GM19240 (cell line): ENCODE measurements at regions not wholly inside any gene's neighbourhood (a gene's known extent, or its start where the extent isn't known, plus 50 kb on each side); places are given as distances from the start of the nearest gene placed in this dataset.
"Not testable (repeated sequence)": the region's sequence is repeated elsewhere in the genome, so short reads cannot be mapped to it uniquely, and the experiment has no call there.

Experiments used
- DNase-seq: peaks from one replicate; pipeline ENCODE4 v3.0.0; 2011; ENCODE audit warnings: low spot score; ENCODE audit not compliant: insufficient read length

DNA sequence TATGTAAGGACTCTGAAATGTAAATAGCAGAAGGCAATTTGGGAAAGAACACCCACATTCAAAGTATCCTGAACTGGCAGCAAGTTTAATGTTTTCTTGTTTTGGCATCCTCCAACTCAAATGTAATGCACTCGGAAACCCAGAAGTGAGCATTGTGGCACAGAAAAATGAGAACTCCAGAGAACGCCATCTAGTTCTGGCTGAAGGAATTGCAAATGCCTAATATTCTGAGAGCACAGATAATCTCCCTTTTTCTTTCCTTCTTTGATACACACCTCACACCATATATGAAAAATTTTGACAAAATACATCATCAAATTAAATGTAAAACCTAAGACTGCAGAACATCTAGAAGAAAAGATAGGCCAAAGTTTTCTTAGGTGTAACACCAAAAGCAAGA, 52.1 kb downstream of the PWWP3B start:
- no peak for DNase-seq

DNA sequence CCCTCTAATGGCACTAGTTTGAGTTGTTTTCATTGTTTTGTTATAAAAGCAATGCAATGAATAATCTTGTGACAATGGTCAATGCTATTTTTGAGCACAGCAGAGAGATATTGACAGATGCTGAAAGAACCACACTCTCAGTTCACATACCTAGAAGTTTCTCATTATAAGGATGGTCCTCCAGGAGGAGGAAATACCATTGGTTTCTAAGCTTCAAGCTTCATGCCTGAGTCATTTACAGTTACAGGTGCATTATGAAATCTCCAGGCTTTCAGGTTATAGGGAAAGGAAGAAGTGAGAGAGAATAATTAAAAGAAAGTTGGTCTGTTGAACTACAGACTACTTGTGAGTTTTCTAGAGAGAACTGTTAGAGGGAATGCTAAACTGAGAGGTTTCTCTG, 75.3 kb downstream of the PWWP3B start:
- DNase-seq = no peak

DNA sequence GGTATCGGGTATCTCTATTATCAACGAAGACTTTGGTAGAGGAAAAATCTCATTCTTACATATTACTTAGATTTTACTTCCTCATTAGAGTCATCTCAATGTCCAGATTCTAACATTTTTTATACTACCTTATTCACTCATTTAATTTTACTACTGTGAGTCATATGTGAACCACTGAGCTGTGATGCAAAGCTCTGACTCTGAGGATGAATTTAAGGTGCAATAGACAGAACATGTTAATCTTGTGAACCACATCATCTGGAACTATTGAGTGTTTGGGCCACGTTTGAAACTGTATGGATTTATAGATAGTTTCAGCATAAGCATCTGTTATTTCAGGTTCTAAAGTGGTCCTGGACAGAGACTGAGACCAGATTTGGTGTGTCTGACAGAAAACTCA, 78.4 kb downstream of the PWWP3B start:
- no peak for DNase-seq

DNA sequence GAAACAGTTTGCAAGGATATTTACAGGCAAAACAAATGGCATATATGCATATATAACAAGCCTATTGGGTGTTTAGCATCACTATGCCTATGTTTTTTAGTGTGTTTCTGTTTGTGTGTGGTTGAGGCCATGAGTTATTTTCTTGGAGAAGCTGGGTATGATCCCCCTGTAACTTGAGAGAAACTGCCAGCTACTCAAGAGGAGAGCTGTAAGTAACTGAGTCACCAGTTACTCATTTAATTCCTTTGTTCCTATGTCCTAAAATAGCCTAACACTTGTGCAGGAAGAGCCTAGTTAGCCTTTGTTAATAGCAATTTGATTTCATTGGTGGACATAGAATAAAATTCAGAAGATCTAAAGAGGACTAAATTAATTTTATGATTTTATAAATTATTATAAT, 79.1 kb downstream of the PWWP3B start:
- DNase-seq = no peak

DNA sequence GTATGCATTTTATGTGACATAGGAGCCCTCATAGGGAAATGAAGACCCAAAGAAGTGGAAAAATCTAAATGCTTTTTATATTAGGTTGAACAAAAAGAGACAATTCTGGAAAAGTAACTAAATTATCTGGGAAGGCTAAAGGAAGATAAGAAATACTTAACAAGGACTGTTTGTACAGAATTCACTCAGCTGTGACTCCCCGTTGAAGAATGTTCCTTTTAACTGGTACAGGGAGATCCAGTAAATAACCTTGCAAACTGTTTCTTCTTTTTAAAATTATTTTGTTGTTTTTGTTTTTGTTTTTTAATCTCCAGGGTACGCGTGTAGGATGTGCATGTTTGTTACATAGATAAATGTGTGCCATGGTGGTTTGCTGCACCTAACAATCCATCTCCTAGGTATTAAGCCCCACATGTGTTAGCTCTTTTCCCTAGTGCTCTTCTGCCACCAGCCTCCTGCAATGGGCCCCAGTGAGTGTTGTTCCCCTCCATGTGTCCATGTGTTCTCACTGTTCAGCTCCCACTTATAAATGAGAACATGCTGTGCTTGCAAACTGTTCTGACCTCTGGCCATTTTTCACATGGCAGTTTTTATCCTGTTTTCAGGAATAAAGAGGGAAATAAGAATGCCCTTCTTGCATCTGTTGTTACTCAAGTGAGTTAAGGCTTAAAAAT, 81.7 kb downstream of the PWWP3B start:
- no peak for DNase-seq

DNA sequence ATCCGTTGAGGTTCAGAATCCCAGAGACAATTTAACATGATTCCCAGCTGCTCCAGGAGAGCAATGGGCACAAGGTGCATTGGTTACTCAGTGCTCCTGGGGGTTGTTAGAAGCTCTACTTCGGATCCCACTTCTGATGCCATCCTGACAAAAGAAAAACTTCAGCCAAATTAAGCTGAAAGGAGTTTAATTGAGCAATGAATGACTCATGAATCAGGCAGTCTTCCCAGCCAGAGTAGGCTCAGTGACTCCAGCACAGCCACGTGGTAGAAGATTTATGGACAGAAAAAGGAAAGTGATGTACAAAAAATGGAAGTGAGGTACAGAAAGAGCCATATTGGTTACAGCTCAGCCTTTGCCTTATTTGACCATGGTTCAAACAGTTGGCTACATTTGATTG, 95.7 kb downstream of the PWWP3B start:
- no peak for DNase-seq

DNA sequence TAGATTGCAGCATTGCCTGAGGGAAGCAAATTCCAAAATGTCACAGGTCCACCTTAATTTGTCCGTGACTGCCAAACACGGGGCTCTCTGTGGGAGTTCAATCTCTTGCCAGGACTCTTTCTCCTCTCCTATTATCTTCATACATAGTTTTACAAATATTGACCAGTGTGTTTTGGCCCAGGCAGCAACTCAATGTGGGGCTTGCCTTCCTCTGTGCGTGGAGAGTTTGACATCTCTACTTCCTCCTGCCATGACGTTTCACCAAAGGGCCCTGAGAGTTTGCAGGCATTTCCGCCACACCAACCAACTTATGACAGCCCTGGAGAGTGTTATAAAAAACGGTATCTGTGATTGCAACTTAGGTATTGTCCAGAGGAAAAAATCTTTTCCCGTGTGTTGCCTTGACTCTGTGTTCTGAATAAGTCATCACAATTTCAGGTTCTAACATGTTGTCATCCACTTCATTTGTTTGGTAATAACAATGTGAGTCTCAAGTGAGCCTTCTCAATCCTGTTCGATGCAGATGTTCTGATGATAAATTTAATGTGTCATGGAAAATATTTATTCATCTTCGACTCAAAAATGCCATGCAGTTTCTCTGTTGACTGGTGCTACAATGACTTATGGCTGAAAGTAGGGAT, 106.0 kb downstream of the PWWP3B start:
- DNase-seq = not testable (repeated sequence)

DNA sequence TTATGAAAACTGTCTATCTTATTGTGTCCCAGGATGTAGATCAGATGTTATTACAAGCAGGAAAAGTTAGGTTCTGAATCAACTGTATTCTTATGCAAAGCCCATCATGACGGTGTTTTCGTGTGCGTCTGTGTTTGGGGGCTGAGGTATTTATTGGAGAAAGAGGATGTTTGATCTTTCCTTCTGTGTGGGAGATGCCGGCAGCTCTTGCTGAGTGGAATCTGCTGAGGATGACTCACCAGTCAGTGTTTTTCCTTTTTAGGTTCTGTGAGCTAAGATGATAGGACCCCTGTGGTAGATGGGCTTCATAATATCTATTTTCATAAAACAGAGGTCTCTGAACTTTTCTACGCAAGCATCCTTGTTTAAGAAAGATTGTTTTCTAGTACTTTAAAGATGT, 107.1 kb downstream of the PWWP3B start:
- not testable (repeated sequence) for DNase-seq

DNA sequence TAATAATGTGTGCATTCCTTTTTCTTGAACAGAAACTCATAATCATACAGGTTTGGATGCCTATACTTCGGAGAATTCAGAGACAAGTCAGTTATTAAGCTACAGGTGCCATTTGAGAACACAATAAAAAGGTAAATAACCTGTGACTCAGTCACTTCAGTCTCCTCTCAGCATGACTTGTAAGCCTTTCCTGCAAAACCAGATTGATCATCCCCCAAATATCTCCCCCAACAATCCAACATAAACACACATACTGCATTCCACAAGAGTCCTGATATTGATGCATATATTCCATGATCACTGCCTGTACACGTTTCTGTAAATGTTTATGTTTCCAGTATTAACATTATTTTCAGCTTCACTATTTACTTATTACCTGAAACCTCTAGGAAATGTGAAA, 110.8 kb downstream of the PWWP3B start:
- DNase-seq = no peak

DNA sequence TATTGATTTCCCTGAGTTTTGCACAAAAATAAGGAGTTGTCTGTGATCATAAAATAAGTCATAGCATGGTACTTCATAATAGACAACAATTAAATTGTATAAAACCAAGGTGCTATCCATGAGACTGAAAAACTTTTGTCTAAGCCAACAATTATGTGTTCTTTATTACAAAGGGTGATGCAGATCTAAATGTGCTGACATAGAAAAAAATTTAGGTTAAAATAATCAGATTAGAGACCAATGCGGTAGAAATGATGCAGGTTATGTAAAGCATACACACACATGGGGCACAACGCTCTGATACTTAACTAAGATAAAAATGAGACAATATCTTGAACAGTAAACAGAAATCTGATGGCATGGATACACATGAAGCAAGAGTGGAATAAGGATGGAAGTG, 113.3 kb downstream of the PWWP3B start:
- no peak for DNase-seq

DNA sequence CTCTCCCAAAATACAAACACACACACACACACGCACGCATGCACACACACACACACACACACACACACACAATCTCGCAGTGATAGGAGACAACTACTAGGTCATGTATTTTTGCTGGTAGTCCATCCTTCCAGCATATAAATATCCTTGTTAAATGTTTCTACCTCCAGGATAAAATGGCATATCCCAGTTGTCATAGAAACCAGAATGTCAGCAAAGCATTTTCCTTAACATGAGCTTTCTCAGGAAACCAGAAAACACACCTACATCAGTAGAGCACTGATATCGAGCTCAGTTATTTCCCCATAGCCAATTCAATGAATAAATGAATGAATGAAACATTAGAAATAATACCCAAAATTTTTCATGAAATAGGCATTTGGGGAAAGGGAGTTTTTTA, 115.7 kb downstream of the PWWP3B start:
- DNase-seq = no peak

DNA sequence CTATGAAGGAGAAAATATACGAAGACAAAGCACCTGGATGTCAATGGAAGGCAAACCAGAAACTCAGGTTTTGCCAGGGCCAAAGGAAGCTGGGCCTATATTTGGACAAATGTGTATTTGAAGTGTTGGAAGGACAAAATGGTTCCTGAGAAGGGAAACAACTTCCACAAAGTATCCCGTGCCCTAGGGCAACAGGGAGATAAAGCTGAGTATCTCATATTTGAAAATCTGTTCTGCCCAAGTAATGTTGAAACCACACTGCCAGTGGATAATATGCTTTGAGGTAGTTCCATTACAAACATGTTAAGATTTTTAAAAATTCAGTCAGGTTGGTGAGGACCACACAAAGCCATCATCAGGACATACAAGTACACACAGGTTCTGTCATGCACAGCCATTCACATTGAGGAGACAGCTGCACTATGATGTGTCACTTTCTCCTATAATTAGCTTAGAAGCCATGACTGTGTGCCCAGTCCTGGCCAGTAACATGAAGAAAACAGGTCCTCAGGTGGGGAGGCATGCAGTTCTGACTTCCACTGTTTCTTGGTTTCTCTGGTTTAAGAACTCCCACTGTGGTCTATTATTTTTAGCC, 116.4 kb downstream of the PWWP3B start:
- no peak for DNase-seq

DNA sequence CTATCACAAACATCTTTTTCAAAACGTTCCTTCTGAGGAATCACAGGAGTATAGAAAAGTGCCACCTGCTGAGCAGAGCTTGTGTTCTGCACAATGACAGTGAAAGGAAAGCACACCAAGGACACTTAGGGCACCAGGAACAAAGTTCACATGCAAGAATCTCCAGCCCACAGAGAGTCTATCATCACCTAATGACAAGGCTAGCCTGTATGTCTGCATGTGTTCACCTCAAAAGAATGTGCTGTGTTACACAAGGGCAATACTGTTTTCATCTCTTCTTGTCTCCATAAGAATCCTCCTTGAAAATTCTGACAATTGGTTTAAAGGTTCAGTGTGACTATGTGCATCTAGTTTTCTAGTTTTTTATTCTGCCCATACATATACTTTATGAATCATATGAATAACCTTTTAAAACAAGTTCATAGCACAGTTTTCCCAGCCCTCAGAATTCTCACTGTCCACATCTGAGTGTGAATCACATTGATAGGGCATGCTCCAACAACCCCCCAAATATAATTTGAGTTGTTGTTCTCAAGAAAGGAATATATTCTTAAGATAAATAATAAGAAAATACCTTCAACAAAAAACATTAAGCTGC, 118.0 kb downstream of the PWWP3B start:
- DNase-seq = no peak

DNA sequence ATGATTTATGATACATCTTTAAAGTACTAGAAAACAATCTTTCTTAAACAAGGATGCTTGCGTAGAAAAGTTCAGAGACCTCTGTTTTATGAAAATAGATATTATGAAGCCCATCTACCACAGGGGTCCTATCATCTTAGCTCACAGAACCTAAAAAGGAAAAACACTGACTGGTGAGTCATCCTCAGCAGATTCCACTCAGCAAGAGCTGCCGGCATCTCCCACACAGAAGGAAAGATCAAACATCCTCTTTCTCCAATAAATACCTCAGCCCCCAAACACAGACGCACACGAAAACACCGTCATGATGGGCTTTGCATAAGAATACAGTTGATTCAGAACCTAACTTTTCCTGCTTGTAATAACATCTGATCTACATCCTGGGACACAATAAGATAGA, 122.7 kb downstream of the PWWP3B start:
- DNase-seq = not testable (repeated sequence)

DNA sequence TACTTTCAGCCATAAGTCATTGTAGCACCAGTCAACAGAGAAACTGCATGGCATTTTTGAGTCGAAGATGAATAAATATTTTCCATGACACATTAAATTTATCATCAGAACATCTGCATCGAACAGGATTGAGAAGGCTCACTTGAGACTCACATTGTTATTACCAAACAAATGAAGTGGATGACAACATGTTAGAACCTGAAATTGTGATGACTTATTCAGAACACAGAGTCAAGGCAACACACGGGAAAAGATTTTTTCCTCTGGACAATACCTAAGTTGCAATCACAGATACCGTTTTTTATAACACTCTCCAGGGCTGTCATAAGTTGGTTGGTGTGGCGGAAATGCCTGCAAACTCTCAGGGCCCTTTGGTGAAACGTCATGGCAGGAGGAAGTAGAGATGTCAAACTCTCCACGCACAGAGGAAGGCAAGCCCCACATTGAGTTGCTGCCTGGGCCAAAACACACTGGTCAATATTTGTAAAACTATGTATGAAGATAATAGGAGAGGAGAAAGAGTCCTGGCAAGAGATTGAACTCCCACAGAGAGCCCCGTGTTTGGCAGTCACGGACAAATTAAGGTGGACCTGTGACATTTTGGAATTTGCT, 123.8 kb downstream of the PWWP3B start:
- DNase-seq = not testable (repeated sequence)

DNA sequence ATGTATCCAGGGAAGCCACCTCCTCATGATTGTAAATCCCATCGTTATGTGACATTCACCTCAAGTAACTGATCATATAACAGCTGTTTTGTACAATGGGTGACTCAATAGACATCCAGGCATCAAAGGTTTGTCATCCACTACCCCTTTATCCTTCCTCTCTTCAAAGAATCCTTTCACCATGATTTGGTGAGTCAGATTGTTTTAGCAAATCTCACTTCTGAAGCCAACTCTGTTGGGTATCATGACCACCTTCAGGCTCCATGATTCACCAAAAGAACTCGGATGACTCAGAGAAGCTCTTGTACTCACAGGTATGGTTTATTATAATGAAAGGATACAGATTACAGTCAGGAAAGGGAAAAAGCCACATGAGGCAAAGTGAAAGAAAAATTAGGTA, 132.1 kb downstream of the PWWP3B start:
- DNase-seq = no peak

DNA sequence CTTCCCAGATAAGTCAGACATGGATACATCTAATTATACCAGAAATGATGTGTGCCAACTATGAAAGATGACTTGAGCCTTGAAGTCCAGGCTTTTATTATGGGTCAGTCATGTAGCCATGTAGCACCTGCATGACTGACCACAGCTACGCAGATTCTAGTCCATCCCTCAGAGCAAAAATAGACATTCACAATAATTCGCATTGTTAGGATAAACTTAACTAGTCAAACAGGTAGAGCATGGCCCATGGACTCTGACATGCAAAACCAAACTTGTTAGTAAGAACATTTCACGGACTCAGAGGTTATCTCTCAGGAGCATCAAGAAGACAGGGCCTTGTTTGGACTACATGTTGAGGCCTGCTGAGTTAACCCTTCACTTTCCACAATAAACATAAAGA, 132.6 kb downstream of the PWWP3B start:
- no peak for DNase-seq

DNA sequence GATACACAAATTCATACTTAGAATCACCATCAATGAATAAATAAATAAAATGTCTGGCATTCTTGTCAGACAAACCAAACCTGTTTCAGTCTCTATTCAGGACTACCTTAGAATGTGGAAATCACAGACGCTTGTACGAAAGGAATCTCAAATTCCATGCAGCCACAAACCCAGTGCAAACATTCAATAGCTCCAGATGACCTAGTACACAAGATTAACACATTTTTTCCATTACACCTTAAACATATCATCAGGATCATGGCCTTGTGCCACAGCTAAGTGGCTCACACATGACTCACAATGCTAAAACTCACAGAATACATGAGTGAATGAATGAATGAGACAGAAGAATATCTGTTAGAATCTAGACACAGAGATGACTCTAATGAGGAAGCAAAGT, 134.2 kb downstream of the PWWP3B start:
- DNase-seq = no peak

DNA sequence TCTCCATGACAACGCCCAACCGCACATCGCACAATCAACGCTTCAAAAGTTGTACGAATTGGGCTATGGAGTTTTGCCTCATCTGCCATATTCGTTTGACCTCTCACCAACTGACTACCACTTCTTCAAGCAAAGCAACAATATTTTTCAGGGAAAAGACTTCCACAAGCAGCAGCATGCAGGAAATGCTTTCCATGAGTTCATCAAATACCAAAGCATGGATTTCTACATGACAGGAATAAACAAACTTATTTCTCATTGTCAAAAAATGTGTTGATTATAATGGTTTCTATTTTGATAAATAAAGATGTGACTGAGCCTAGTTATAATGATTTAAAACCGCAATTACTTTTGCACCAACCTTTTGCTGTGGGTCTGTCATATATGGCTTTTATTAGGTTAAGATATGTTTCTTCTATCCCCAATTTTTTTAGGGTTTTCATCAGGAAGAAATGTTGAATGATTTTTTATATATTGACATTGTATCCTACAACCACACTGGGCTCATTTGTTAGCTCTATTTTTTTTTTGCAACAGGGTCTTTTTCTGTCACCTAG, 138.4 kb downstream of the PWWP3B start:
- DNase-seq = no peak

DNA sequence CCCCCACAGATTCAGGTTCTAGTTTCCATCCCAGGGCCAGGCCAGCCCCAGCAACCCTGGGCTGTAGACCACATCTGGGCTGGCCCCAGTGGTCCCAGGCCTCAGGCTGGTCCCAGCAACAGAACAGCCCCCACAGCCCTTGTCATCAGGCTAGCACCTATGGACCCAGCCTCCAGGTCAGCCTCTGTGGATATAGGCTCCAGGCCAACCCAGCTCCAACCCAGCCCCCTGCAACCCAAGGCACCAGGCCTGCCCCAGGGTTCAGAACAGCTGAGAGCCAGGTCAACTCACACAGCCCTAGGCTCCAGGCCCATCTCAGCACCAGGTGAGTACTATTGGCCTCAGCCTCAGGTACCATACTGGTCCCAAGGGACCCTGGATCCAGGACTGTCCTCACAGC, 155.3 kb downstream of the PWWP3B start:
- DNase-seq = no peak

DNA sequence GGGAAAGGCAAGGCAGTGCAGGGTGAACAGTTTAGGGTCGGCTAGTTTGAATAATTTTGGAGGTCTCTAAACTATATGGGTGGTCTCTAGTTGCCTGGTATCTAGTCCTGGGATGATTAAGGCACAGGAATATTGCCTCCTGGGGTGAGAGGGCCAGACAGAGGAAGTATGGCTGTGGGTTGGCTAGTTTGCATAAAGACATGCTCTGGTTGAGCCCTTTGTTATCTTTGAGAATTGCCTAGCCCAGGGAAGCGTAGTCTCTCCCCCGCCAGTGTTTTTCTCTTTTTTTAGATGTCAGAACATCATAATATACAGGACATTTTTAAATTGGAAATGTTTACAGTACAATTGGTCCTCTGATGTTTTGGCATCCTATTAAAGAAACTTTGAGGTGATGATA, 163.5 kb downstream of the PWWP3B start:
- DNase-seq = no peak

DNA sequence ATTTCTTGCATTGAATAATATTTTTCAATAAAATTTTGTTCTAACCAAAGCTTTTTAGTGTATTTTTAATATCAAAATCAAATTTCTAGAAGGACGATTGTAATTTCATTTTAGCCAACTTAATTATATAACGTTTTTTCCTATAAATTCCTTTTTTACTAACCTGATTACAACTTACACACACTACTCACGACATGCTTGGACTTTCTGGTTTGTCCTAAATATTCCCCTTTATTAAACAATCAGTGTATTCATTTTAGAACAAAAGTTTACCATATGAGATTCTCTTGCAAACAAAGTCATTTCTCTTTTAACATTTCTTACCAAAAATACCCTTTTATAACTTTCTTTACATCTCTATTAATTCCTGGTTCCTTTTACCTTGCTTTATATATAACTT, 173.7 kb downstream of the PWWP3B start:
- DNase-seq = no peak
